MM.1S (cell line): ENCODE measurements at regions not wholly inside any gene's neighbourhood (a gene's known extent, or its start where the extent isn't known, plus 50 kb on each side); places are given as distances from the start of the nearest gene placed in this dataset.

Source experiments
- DNase-seq: peaks from one replicate; pipeline ENCODE4 v3.0.0-alpha.2; 2015
- H2AFZ ChIP-seq: fragments of 300-600 bp; sonication (generic); 2 replicates; pipeline ENCODE4 v1.6.0; 2016; ENCODE audit warnings: antibody characterized with exemption, low read length
- H3F3A ChIP-seq: fragments of 300-600 bp; sonication (generic); 2 replicates; pipeline ENCODE4 v1.6.1; 2016; ENCODE audit warnings: mild to moderate bottlenecking, antibody characterized with exemption, low read length, moderate library complexity, mixed read lengths; ENCODE audit not compliant: insufficient read depth
- H3K27ac ChIP-seq: fragments of 300-600 bp; sonication (generic); 2 replicates; pipeline ENCODE4 v1.5.1; 2016; ENCODE audit warnings: mild to moderate bottlenecking, low read length
- H3K27me3 ChIP-seq: fragments of 300-600 bp; sonication (generic); replicated peaks from 2 replicates; pipeline ENCODE4 v1.6.0; 2016; ENCODE audit warnings: low read length; ENCODE audit not compliant: insufficient read depth
- H3K36me3 ChIP-seq: fragments of 300-600 bp; sonication (generic); replicated peaks from 2 replicates; pipeline ENCODE4 v1.6.1; 2016; ENCODE audit warnings: mild to moderate bottlenecking, low read length, mixed read lengths; ENCODE audit not compliant: insufficient read depth
- H3K4me1 ChIP-seq: fragments of 300-600 bp; sonication (generic); 2 replicates; pipeline ENCODE4 v1.6.1; 2016; ENCODE audit warnings: low read length, mixed read lengths
- H3K4me2 ChIP-seq: fragments of 300-600 bp; sonication (generic); 2 replicates; pipeline ENCODE4 v1.6.0; 2016; ENCODE audit warnings: low read depth, low read length
- H3K4me3 ChIP-seq: fragments of 300-600 bp; sonication (generic); 2 replicates; pipeline ENCODE4 v1.5.1; 2016; ENCODE audit warnings: low read length, mixed read lengths
- H3K79me2 ChIP-seq: fragments of 300-600 bp; sonication (generic); 2 replicates; pipeline ENCODE4 v1.6.1; 2016; ENCODE audit warnings: mixed run types, low read length, mixed read lengths
- H3K9ac ChIP-seq: fragments of 300-600 bp; sonication (generic); 2 replicates; pipeline ENCODE4 v1.6.1; 2016; ENCODE audit warnings: low read length, mixed read lengths
- H3K9me2 ChIP-seq: fragments of 300-600 bp; sonication (generic); replicated peaks from 2 replicates; pipeline ENCODE4 v1.6.1; 2016; ENCODE audit warnings: mild to moderate bottlenecking, low read length, mixed read lengths; ENCODE audit not compliant: insufficient read depth
- H3K9me3 ChIP-seq: fragments of 300-600 bp; sonication (generic); replicated peaks from 2 replicates; pipeline ENCODE4 v1.6.1; 2016; ENCODE audit warnings: mild to moderate bottlenecking, low read length, mixed read lengths; ENCODE audit not compliant: insufficient read depth
- H4K20me1 ChIP-seq: fragments of 300-600 bp; sonication (generic); 2 replicates; pipeline ENCODE4 v1.6.1; 2016; ENCODE audit warnings: mild to moderate bottlenecking, low read length, moderate library complexity, mixed read lengths; ENCODE audit not compliant: insufficient read depth
- EZH2 ChIP-seq: fragments of 300-600 bp; sonication (generic); optimal IDR thresholded peaks from 2 replicates; pipeline ENCODE3; 2017; ENCODE audit warnings: low read depth, mild to moderate bottlenecking, antibody characterized with exemption, low read length, mixed read lengths
- EZH2phosphoT487 ChIP-seq: fragments of 300-600 bp; sonication (generic); IDR thresholded peaks from 2 replicates; pipeline ENCODE4 v1.6.1; 2018; ENCODE audit warnings: antibody characterized with exemption, low read length
- TF ChIP-seq, protein P1 (sequence below): fragments of 300-600 bp; sonication (generic); IDR thresholded peaks from 2 replicates; pipeline ENCODE4 v1.5.1; 2016; ENCODE audit warnings: antibody characterized with exemption, low read length, mixed read lengths

DNA sequence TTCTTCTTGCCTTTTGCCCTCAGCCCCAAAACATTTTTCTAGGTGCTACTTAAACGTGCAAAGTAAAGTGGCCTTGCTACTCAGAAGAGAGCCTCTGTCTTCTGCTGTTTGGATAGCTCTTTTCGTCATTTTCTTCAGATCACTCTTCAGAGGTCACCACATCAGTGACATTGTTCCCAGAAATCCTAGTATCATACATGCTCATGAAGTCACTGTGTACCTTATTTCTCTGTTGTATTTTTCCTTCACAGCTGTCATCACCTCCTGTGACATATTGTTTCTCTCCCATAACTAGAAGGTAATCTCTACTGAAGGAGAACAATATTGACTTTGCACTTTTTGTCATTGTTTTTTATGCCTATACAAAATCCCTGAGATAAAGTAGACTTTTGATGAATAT, 237.0 kb upstream of the CDH18 start:
- no peak overlapping the region for H3K4me2 ChIP-seq
- H3K9ac ChIP-seq, result no peak overlapping the region
- no peaks in the 10 kb centered on the region for H3F3A ChIP-seq
- no peaks in the 10 kb centered on the region for H3K79me2 ChIP-seq
- no peaks in the 10 kb centered on the region for H4K20me1 ChIP-seq
- H3K4me3 ChIP-seq, result no peak overlapping the region
- no peaks in the 10 kb centered on the region for H3K36me3 ChIP-seq
- DNase-seq, result no peak
- no peaks in the 10 kb centered on the region for H3K4me1 ChIP-seq
- H3K9me3 ChIP-seq, result no peaks in the 10 kb centered on the region
- TF ChIP-seq, protein P1, sequence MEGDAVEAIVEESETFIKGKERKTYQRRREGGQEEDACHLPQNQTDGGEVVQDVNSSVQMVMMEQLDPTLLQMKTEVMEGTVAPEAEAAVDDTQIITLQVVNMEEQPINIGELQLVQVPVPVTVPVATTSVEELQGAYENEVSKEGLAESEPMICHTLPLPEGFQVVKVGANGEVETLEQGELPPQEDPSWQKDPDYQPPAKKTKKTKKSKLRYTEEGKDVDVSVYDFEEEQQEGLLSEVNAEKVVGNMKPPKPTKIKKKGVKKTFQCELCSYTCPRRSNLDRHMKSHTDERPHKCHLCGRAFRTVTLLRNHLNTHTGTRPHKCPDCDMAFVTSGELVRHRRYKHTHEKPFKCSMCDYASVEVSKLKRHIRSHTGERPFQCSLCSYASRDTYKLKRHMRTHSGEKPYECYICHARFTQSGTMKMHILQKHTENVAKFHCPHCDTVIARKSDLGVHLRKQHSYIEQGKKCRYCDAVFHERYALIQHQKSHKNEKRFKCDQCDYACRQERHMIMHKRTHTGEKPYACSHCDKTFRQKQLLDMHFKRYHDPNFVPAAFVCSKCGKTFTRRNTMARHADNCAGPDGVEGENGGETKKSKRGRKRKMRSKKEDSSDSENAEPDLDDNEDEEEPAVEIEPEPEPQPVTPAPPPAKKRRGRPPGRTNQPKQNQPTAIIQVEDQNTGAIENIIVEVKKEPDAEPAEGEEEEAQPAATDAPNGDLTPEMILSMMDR, result no peak
- TF ChIP-seq EZH2 (no peak), EZH2phosphoT487 (no peak)
- no peak overlapping the region for H2AFZ ChIP-seq
- H3K27me3 ChIP-seq, result no peaks in the 10 kb centered on the region
- H3K9me2 ChIP-seq, result no peaks in the 10 kb centered on the region
- no peak overlapping the region for H3K27ac ChIP-seq

DNA sequence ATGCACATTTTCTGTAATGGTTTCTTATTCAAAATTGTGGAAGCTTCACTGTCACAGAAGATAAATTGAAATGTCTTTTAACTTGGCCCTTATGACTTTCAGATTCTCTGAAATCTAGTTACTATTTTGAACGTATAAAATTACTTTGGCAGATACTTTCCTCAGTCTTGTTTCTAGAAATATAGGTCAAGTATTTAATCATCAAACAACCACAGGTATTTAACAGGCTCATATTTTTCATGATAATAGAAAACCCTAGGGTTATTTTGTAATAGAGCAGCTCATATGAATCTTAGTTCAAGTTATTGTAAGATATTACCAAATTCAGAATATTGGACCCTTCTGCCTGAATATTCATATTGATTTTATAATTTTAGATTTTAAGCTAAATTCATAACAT, 236.0 kb upstream of the CDH18 start:
- no peaks in the 10 kb centered on the region for H4K20me1 ChIP-seq
- TF ChIP-seq EZH2 (no peak), EZH2phosphoT487 (no peak)
- TF ChIP-seq, protein P1, result no peak
- no peaks in the 10 kb centered on the region for H3K36me3 ChIP-seq
- H3K4me2 ChIP-seq, result no peak overlapping the region
- no peaks in the 10 kb centered on the region for H3K27me3 ChIP-seq
- H3K4me3 ChIP-seq, result no peak overlapping the region
- no peak overlapping the region for H2AFZ ChIP-seq
- H3K9ac ChIP-seq, result no peak overlapping the region
- no peak overlapping the region for H3K27ac ChIP-seq
- H3K4me1 ChIP-seq, result no peaks in the 10 kb centered on the region
- no peak for DNase-seq
- H3K9me3 ChIP-seq, result no peaks in the 10 kb centered on the region
- no peaks in the 10 kb centered on the region for H3K9me2 ChIP-seq
- no peaks in the 10 kb centered on the region for H3F3A ChIP-seq
- no peaks in the 10 kb centered on the region for H3K79me2 ChIP-seq

DNA sequence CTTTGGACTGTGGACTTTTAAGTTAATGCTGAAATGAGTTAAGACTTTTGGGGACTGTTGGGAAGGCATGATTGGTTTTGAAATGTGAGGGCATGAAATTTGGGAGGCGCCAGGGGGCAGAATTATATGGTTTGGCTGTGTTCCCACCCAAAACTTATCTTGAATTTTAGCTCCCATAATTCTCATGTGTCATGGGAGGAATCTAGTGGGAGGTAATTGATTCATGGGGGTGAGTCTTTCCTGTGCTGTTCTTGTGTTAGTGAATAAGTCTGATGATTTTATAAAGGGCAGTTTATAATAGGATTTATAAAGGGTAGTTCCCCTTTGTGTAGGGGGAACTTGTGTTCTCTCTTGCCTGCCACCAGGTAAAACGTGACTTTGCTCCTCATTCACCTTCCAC, 235.5 kb upstream of the CDH18 start:
- Histone ChIP-seq H4K20me1 (no peaks in the 10 kb centered on the region), H3K27ac (no peak overlapping the region), H3K9ac (no peak overlapping the region), H3K4me1 (no peaks in the 10 kb centered on the region), H3K36me3 (no peaks in the 10 kb centered on the region), H3K79me2 (no peaks in the 10 kb centered on the region), H3K9me3 (no peaks in the 10 kb centered on the region), H3K4me2 (no peak overlapping the region), H3K9me2 (no peaks in the 10 kb centered on the region), H3F3A (no peaks in the 10 kb centered on the region), H3K4me3 (no peak overlapping the region), H3K27me3 (no peaks in the 10 kb centered on the region), H2AFZ (no peak overlapping the region)
- TF ChIP-seq, protein P1, result no peak
- TF ChIP-seq EZH2 (no peak), EZH2phosphoT487 (no peak)
- DNase-seq, result no peak
